ENCODE measurements at regions not wholly inside any gene's neighbourhood (a gene's known extent, or its start where the extent isn't known, plus 50 kb on each side); places are given as distances from the start of the nearest gene placed in this dataset.

DNA sequence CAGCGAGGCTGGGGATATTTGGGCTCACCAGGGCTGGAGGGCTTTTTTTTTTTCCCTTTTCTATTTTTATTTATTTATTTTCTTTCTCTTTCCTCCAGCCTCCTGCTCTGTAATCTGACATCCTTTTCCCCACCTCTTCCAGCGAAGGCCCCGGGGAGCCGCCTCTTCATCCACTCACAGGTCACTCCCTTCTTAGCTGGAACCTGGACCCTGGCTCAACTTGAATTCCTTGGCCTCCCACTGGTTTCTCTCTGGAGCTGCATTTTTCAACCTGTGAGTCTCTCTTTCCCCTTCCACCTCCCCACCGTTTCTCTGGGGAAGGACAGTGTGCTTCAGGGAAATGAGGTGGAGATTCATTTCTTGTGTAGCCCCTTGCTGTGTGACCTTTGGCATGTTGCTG, 82.0 kb downstream of the MRM1 start:
- TF ChIP-seq CTCF (IDR thresholded peaks at IDR 0.05) (no peak), EP300 (IDR thresholded peaks at IDR 0.05) (no peak), POLR2A (IDR thresholded peaks at IDR 0.05) (no peak), POLR2AphosphoS5 (IDR thresholded peaks at IDR 0.05) (no peak)

Data from suprapubic skin (tissue), 4 donors.